NB4 (cell line): ENCODE measurements at regions not wholly inside any gene's neighbourhood (a gene's known extent, or its start where the extent isn't known, plus 50 kb on each side); places are given as distances from the start of the nearest gene placed in this dataset.

Source experiments
- DNase-seq: peaks from one replicate; pipeline ENCODE4 v3.0.0; 2010; ENCODE audit warnings: low read depth
- H3K4me3 ChIP-seq: one replicate; pipeline ENCODE4 v1.5.1; 2011; ENCODE audit warnings: mild to moderate bottlenecking, low read depth, low read length, moderate library complexity
- MYC ChIP-seq: IDR thresholded peaks from 2 replicates; pipeline ENCODE4 v1.6.1; 2011; ENCODE audit warnings: low read depth, low read length
- POLR2A ChIP-seq: IDR thresholded peaks from 2 replicates; pipeline ENCODE4 v1.6.1; 2011; ENCODE audit warnings: mild to moderate bottlenecking; ENCODE audit not compliant: insufficient read length; ENCODE audit errors: extremely low read depth
- TF ChIP-seq, protein P1 (sequence below): IDR thresholded peaks from one replicate; pipeline ENCODE4 v1.5.1; 2012; ENCODE audit warnings: low read depth, low read length
- TF ChIP-seq, protein P2 (sequence below): IDR thresholded peaks from 2 replicates; pipeline ENCODE4 v1.6.1; 2011; ENCODE audit warnings: low read depth, low read length

DNA sequence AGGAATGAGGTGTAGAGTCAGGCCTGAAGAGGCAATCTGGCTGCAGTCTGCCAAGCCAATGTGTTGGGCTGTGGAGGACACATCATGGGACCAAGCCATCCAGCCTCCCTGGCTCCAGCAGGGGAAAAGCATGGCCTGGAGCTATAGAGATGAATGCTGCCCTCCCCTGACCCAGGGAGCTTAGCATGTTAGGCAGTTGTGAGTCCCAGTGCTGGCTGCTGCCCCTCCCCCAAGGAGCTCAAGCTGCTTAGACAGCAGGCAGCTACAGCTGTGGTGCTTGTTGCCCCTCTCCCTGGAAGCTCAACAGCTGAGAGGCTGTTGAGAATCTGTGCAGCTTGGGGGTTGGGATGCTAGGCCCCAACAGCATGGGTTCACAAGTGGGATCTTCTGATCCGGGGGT lies 85.6 kb upstream of the DNAJC19 start:
- H3K4me3 ChIP-seq: no peak overlapping the region
- TF ChIP-seq POLR2A: no peak
- TF ChIP-seq, protein P1, sequence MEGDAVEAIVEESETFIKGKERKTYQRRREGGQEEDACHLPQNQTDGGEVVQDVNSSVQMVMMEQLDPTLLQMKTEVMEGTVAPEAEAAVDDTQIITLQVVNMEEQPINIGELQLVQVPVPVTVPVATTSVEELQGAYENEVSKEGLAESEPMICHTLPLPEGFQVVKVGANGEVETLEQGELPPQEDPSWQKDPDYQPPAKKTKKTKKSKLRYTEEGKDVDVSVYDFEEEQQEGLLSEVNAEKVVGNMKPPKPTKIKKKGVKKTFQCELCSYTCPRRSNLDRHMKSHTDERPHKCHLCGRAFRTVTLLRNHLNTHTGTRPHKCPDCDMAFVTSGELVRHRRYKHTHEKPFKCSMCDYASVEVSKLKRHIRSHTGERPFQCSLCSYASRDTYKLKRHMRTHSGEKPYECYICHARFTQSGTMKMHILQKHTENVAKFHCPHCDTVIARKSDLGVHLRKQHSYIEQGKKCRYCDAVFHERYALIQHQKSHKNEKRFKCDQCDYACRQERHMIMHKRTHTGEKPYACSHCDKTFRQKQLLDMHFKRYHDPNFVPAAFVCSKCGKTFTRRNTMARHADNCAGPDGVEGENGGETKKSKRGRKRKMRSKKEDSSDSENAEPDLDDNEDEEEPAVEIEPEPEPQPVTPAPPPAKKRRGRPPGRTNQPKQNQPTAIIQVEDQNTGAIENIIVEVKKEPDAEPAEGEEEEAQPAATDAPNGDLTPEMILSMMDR: no peak
- TF ChIP-seq, protein P2, sequence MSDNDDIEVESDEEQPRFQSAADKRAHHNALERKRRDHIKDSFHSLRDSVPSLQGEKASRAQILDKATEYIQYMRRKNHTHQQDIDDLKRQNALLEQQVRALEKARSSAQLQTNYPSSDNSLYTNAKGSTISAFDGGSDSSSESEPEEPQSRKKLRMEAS: no peak
- TF ChIP-seq MYC: no peak
- DNase-seq: no peak

DNA sequence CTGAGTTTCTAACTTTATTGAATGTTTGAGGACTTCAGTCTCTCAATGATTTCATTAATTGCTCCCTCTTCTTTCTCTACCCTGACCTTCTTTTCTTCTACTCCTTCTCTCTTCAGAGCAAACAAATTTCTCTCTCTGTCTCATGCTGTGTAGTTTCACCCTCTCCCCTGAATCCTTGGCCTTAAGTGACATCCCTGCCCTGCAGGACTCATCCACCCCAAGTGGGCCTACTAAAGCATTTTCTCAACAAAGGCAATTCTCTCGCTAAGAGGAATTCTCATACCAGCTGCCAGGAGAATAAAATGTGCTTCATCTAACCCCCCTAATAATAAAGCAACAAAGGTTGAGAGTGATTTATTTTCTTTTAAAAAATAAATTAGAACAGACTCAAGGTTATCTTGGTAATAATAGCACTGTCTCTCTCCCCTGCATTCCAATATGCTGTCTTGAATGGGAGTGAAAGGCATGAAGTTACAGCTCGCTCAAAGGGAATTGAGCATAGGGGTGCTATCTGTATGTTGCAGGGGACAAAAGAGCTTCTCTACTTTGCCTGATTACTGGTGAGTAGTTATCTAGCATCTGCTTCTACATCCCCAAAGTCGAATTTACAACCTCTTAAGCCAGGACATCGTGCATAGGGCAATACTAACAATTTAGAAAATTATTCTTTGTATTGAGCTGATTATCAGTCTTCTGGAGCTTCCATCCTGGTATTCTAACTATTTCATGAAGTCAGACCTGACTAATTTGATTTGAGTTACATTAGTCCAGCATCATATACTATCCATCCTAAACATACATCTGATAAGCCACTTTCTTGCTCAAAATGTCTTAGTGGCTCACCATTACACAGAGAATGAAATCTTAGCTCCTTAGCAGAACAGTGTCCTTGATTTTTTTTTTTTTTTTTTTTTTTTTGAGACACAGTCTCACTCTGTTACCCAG lies 76.9 kb upstream of the DNAJC19 start:
- TF ChIP-seq, protein P2: no peak
- TF ChIP-seq MYC: no peak
- no peak for TF ChIP-seq POLR2A
- TF ChIP-seq, protein P1: no peak
- no peak for DNase-seq
- H3K4me3 ChIP-seq: no peak overlapping the region

DNA sequence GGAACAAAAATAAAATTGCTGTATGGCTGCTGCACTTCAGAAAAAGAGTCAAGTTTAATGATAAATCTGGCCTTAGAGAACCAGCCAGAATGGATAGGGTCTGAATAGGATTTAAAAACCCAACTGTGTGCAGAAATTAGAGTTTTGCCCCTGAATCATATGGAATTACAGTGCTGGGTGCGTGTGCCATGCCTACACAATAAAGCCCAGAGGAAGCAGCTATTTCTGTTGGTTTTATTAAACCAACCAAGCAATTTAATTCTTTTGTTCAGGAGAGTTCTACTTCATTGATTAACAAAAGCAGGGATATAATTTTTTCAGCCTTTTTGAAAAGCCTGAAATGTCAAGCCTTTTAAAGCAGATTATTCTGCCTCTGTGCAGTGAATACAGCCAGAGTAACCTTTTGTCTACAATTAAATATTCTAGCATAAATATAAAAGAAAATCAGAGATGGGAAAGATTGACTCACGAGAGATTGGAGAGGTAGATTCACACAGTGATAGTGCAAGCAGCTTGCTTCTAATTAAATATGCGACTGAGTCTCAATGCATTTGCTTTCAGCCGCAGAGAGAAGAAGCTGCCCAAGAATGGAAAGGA lies 66.7 kb upstream of the DNAJC19 start:
- no peak overlapping the region for H3K4me3 ChIP-seq
- no peak for DNase-seq
- TF ChIP-seq, protein P2: no peak
- TF ChIP-seq MYC (no peak), POLR2A (no peak)
- TF ChIP-seq, protein P1: no peak

DNA sequence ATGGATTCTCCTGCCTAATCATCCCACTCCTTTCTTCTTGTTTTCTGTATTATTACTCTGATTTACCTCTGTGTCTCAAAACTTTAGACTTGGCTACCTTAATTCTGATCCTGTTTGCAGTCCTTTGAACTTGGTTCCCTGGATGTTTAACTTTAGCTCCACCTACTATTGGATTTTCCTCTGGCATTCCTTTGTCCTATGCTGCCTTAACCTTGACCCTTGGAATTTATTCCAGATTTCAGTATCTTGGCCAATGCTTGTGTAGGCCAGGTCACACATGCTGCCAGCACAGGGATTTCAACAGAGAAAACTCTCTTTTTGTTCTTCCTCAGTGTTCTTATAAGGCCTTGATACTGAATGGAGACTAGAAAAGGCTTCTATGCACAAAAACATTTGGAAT lies 65.0 kb upstream of the DNAJC19 start:
- TF ChIP-seq, protein P1: no peak
- TF ChIP-seq, protein P2: no peak
- TF ChIP-seq POLR2A (no peak), MYC (no peak)
- no peak overlapping the region for H3K4me3 ChIP-seq
- no peak for DNase-seq

DNA sequence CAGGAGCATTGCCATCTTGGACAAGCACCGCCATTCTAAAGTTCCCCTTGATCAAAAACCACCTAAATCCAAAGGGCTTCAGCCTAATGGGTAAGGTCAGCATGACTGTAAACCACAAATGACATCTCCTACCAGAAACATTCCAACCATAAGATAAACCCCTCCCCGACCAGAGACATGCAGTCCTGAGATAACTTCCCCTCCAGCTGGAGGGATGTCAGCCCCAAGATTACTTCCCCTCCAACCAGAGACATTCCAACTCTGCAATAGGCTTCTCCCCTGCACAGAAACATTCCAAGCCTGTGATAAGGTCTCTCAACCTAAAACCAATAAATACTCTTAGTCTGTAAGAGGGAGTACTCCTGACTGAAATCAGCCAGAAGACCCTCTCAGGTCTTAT lies 62.7 kb upstream of the DNAJC19 start:
- no peak for DNase-seq
- no peak for TF ChIP-seq POLR2A
- TF ChIP-seq, protein P1: no peak
- TF ChIP-seq, protein P2: no peak
- no peak for TF ChIP-seq MYC
- H3K4me3 ChIP-seq: no peak overlapping the region
